Eye (tissue), 1 donor: ENCODE measurements at regions not wholly inside any gene's neighbourhood (a gene's known extent, or its start where the extent isn't known, plus 50 kb on each side); places are given as distances from the start of the nearest gene placed in this dataset.
A peak's percentile ranks its signal among the peaks of the same experiment; 100 is the strongest.

Source experiments
- DNase-seq: peaks from one replicate; pipeline ENCODE4 v3.0.0-alpha.2; 2015

DNA sequence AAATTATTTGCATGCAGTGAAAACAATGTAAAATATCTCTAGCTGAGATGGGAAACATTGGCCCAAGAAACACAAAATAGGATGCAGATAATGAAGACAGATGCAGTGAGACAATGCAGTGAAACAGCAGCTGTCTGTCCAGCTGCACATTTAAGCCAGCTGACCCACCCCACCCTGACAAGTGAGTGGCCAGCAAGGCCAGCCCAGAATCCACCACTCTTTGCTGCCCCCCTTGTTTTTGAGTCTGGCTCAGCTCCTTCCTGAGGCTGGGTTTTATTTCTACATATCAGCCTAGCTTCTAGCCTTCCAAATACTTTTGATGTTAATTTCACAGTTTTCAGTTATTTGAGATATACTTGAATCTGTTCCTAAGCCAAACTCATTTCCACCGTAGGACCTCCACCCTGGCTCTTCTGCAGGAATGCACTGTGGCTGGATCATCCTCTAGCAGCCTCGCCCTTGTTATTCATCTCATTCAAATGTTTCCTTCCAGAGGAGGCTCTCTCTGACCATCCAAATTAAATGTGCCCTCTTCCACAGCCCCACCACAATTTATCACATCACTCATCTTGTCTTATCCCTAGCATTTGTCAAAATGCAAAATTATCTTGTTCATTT, 154.1 kb upstream of the POU2AF2 start:
- no peak for DNase-seq

DNA sequence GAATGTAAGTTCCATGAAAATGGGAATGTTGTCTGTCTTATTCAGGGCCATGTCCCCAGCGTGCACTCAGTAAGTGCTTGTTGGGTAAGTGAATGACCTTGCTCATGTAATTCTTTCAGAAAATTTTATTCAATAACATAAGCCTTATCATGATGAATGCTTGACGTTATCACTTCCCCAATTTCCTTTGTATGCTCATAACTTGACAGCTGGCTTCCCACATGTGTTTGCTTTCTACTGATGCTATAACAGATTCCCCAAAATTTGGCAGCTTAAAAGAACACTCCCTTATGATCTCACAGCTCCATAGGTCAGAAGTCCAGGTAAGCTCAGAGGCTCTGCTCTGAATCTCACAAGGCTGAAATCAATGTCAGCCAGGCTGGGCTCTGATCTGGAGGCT, 155.8 kb upstream of the POU2AF2 start:
- no peak for DNase-seq

DNA sequence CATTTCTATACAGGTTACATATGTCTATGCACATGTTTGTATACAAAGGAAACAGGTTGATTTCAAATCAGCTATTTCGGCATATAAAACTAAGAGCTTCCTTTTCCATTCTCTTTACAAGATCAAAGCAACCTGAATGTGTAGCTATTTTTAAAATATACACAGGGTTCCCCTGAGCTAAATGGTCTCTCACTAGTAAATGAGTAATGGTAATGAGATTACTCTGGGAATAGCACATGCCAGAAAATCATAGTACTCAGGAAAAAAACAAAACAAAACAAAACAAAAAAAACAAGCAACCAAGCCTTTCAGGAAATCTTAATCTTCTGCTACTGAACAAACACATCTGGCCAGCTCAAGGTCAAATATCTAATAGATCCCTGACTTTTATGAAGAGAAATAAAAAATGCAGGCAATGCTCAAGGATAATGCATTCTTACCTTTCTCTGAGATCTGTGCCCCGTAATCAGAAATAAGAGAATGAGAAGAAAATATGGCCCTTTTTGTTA, 156.6 kb upstream of the POU2AF2 start:
- no peak for DNase-seq

DNA sequence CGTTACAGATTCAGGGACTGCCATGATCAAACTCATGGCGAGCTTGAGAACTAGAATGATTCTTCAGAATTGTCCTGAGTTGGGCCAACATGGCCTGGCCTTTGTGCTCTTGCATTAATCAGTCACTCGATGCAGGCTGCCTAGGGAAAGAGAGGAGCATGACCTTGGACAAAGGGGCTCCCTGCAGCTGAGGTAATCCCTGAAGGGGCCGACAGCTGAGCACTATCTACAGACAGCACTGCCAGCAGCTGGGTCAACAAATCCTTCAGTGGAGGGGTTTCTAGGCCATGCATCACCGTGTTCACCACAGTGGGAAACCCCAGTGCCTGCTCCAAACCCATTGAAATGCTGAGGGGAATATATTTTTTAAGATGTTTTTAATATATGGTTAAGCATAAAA, 159.5 kb upstream of the POU2AF2 start:
- DNase-seq: peak; percentile 32

DNA sequence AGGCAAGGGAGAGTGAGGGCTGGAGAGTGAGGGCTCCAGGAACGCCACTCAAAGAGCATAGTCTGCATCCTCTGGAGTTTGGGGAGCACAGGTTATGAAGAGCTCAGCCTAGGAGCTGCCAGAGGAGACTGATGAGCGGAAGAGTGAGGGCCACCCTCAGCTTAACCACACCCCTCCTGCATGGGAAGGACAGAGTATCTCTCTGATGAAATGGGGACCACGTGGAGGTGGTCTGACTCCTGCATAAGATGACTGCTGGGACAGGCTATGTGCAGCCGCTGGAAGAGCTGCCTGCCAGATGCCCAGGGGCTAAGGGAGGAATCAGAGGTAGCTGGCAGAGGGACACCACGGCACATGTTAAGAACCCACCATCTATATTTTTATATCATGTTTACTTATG, 162.9 kb upstream of the POU2AF2 start:
- DNase-seq: no peak

DNA sequence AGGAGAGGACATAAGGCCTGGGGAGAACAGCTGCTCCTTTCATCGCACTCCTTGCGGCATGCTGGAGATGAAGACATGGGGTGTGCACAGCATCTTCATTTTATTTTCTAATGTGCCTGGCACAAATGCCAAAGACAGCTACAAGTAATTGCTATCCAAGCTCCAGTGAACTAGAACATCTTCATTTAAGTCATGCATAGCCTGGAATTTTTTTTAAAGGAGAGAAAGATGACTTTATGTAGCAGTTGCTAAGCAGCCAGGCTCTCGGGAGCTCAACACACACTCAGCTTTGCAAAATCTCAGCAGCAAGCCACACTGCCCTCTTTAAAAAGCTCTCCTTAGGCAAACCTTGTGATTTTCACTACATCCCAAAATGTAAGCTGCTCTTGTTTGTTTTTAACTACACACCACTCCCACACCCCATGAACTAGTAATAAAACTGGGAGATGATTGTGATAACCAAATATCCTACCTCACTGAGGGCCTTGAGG, 164.5 kb upstream of the POU2AF2 start:
- peak; percentile 69 for DNase-seq

DNA sequence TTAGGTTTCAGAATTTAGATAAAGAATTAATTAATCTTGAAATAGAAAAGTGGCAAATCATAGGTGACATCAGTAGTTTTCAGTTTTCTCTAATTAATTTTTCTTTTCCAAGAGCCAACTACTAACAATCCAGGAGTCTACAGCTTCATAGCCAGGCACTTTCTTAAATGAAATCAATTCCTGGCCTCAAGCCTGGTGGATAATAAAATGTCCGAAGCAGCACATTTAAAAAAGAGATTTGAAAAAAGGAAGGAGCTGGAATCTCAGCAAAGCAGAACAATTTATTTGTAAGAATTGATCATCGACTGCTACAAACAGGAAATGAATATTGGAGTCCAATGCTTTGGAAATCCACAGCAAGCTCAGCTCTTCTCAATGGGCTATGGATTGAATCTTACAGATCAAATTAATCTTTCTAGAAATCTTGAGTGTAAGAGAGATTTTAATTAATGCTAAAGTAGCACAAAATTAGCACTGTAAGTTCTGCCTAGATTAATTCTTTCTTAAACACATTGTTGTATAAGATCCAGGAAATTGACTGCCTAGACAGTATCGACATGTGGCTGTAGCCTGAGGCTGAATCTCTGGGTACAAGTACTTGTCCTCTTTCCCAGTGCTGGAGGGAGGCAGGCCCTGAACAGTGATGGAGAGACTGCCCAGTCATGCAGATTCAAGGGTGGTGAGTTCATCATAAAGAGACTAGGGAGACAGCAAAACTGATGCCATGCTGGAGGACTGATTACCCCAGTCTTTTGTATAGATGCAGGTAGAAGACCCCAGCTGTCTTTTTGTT, 167.8 kb upstream of the POU2AF2 start:
- DNase-seq: peak; percentile 45

DNA sequence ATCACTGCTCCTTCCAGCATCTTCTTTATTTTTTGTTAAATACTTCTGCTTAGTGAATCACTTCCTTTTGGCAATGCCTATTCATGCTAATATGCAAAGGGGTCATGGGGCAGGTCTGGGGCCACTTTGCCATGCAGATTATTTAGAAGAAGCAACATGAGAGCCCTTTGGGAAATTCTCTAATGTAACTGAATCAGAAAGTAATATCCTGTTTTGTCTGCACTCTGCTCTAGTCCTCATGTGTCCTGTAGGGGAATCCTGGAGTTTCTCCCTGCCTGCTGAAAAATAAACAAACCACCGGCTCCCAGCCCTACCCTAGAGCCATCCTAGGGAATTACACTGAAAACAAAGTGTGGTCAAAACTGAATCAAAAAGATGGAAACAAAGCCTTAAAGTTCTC, 176.5 kb upstream of the POU2AF2 start:
- no peak for DNase-seq

DNA sequence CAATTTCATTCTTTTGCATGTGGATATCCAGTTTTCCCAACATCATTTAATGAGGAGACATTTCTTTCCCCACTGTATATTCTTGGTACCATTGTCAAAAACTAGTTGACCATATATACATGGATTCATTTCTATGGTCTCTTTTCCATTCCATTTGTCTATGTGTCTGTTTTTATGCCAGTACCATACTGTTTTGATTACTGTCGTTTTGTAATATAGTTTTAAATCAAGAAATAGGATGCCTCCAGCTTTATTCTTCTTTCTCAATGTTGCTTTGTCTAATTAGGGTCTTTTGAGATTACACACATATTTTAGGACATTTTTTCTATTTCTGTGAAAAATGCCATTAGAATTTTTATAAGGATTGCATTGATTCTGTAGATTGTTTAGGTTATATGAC, 177.5 kb upstream of the POU2AF2 start:
- no peak for DNase-seq

DNA sequence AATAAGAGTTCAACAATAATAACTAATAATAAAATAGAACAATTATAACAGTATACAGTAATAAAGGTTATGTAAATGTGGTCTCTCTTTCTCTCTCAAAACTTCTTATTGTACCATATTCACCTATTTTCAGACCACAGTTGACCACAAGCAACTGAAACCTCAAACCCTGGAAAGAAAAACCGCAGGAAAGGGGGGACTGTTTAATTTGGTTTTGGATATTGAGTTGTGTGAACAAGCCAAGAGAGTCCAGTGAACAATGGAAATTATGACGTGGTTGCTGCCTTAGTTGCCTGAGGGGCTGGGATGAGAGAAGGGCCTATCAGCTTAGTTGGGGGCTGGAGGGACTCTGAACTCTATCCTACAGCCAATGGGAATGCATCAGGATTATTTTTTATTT, 178.7 kb upstream of the POU2AF2 start:
- no peak for DNase-seq

DNA sequence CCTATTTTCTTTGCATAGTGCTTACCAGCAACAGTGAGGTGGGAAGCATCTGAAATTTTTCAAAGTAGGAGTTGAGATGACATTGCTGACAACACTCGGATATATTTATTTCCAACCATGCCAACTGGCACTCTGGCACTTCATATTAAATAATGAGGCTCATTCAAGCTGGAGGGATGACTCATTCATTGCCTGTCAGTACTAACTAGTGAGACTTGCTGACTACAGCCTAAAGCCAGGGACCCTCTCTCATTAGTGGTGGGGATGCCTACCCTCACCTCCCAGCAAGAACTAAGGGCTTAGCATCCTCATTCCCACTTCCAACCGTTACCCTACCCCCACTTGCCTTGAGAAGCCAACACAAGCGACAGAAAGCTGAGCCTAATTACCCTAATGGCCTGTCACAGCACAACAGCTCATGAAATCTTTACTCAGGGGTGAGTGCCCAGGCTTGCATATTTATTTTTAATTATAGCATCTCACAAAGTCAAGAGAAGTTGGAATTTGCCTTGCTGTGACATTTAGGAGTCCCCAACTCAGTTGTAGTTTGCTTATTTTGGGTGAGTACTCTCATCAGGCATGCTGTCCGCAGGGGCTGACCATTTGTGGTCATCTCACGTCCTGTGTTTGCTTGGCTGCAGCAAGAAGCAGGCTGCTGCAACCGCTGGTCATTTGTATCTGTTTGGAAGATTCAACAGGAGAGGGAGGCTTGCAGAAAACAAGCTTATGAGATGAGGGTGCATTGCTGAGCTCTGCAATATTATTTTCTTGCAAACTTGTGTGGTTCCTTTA, 181.6 kb upstream of the POU2AF2 start:
- peak; percentile 89 for DNase-seq

DNA sequence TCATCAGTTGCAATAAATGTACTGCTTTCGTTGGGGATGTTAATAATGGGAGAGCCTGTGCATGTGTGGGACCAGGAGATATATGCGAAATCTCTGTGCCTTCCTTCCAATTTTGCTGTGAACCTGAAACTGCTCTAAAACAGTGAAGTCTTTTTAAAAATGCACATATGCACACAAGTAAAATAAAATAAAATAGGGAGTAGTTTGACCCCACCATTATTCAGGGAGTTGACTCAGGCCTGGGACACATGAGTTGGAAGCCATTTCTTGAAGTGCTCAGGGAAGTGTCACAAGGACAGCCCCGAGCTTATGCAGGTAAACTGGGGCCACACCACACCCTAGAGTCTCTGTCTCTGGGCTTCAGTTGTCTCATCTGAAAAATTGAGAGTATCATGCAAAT, 183.1 kb upstream of the POU2AF2 start:
- DNase-seq: no peak

DNA sequence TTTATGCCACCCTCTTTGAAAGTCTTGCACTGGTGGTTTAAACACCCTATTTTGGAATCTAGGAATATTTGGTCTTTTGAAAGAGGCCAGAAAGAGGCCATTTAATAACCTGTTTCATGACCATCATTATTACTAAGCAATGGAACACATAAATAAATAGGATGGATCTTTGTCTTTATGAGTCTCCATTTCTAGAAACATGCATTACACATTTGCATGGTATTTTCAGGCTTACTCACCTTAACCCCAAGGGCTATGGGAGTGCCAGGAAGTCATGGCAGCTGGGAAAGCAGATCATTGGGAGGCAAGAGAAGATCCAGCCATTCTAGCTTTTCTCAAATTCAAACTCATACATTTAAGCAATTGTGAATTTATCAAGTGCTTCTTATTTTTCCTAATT, 185.8 kb upstream of the POU2AF2 start:
- DNase-seq: no peak

DNA sequence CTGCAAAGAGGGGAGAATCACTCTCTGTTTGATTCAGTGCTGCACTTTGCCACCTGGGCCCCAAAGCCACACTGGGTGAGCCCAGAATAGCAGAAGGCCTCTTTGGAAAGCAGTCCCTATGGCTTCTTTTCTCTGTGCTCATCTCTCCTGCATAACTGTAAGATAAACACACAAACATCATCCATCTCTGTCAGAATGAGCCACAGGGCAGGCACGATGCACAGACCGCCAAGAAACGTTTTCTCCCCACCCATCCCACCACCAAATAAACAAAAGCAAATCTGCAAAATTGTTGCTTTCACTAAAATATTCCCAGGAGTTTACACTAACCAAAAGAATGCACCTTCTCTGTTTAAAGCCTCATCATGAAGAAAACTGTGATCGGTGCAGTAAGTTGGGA, 196.4 kb upstream of the POU2AF2 start:
- no peak for DNase-seq

DNA sequence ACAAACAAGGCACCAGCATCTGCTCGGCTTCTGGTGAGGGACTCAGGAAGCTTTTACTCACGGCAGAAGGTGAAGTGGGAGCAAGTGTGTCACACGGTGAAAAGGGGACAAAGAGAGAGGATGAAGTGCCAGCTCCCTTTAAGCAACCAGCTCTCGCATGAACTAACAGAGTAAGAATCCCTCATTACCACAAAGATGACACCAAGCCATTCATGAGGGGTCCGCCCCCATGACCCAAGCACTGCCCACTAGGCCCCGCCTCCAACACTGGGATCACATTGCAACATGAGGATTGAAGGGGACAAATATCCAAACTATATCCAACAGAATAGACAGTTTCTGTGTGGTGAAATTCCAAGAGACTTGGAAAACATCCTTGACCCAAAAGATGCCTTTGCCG, 198.2 kb upstream of the POU2AF2 start:
- DNase-seq: peak; percentile 50

DNA sequence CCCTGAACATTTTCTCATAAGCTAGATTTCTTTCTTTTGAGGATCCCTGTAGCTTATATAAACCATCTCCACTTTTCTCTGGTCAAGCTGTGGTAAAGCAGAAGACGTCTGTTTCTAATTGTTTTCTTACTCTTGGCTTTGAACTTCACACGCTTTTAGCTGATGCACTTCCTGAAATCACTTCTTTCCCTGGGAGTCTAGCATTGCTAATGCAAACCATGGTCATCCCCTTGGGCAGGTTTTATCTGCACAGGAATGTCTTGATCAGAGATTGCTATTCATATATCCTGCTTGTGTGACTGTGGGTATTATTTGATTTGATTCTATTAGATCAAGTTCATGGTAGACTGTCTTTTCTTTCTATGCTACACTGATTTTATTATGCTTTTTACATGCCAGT, 199.2 kb upstream of the POU2AF2 start:
- peak; percentile 25 for DNase-seq

DNA sequence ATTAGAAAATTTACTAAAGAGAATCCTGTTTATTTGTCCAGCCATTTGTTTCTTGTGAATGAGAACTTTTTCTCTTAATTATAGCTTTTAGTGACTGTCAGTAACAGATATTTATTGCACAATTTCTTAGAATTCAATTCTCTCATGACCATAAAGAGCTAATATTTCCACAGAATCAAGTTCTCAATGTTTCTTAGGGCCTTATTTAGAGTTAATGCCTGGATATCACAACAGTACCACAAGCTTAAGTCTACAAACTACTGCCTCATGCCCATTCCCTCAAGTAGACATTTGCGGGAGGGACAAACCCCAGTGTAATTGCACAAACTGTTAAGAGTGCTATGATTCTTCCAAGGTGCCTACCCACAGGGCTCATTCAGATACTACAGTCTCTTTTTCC, 199.7 kb upstream of the POU2AF2 start:
- no peak for DNase-seq

DNA sequence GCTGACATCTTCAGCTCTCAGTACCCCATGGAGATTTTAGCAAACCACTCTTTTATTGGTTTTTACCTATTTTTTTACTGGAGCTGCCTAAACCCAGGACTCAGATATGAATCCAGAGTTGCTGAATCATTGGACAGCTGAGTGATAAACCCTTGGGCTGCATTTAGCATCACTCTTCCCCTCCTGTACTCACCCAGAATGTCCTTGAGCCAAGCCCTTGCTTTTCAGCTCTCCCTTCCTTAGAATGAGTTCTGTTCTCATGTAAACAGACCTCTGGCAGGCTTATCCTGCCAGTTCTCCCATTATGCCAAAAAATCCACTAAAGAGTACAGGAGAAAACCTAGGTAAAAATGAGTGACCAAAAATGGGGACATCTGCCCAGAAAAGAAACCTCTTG, 200.1 kb upstream of the POU2AF2 start:
- DNase-seq: no peak

DNA sequence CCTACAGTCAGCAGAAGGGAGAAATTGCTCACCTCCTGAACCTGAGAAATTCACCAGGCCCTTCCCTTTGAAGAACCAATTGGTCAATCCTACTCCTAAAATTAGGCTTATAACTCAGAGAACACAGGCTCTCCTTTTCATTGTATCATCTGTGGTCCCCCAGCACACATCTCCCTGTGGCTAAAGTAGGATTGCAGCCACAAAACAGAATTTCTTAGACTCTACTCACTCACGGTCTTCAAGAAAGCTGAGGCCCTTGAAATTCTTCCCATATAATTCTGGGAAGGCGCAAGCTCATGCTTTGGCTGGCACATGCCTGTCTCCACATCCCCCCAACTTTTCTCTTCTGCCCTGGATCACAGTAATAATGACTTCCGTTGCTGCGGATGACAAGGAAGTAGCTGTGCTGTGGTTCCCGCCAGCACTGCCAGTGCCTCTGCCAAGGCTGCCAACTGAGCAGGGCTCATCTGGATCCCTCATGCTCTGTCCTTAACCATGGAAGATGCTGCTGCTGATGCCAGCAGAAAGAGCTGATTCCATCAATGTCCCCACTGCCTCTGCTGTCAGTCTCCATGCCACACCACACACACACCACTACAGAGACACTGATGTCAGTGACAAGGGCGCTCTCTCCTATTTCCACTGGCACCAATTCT, 200.6 kb upstream of the POU2AF2 start:
- DNase-seq: no peak

DNA sequence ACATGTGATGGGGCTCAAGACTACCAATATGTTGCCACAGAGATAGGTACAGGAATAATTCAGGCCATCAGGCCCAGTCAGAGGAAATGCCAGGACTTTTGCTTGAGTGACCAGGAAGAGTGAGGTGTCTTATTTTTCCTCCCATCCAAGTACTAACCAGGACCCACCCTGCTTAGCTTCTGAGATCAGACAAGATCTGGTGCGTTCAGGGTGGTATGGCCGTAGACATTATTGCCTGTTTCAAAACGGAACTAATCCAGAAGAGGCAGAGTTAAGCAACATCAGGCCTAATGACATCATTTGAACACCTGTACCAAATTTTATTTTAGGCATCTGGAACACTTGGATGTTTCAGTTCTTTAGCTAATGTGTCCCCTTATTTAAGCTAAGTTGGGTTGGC, 205.5 kb upstream of the POU2AF2 start:
- no peak for DNase-seq

DNA sequence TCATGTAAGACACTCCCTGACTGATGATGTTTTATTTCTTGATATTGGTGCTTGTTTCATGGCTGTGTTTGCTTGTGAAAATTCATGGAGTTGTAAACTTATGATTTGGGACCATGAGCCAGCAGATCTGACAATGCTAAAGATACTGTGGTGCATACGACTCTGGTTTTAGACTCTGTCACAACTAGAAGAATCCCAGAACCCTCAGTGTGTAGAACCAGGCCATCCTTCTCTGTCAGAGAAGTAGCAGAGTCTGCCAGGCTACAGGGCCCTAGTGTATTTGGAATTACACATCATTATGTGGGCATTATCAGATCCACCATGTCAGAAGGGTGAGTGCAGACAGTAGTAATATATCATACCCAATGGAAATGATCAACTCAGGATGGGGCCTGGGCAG, 209.8 kb upstream of the POU2AF2 start:
- DNase-seq: no peak

DNA sequence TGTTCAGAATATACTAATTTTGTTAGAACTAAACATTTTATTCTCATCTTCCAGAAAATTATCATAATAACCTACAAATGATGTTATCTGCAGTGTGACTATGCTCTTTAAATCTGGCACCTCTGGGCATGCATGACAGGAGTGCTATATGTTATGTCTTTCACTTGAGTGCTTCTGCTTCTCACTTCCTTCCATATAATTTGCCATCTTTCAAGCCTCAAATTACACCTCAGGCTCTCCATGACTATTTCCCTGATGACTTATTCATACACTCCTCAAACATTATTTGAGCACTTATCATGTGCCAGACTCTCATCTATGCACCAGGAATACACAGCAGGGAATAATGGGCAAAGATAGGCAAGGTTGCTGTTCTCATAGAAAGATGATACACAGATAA, 219.3 kb upstream of the POU2AF2 start:
- no peak for DNase-seq

DNA sequence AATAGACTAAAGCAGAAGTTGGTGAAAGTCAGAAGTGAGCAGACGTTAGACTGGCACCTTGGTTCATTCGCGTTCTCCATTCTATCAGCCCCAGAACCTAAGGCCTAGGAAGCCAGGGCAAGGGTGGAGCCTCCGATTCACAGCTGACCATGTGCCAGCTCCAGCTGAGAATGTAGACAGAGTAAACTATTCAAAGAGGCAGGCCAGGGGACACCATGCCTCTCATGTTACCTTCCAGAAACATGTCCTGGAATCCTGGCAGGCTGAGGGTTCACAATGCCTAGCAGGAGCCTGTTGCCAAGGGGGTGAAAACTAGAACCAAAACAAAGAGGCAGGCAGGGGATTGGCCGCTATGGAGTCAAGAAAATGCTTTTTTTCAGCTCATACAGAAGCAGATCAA, 224.4 kb upstream of the POU2AF2 start:
- no peak for DNase-seq
